Posterior vena cava (tissue), 2 donors: ENCODE measurements at regions not wholly inside any gene's neighbourhood (a gene's known extent, or its start where the extent isn't known, plus 50 kb on each side); places are given as distances from the start of the nearest gene placed in this dataset.
A peak's percentile ranks its signal among the peaks of the same experiment; 100 is the strongest.
"Not testable (repeated sequence)": the region's sequence is repeated elsewhere in the genome, so short reads cannot be mapped to it uniquely, and the experiment has no call there.

Experiments used
- DNase-seq: peaks from one replicate; pipeline ENCODE4 v3.0.0-alpha.2; 2020; ENCODE audit warnings: low spot score
- intact Hi-C, 2 donors: fragments of 100-400 bp; cut with DNase I; formaldehyde crosslinking; loops; one replicate each; pipeline versions ENCODE4 v1.14.1 to v1.14.2; 2022 to 2023
- donor health status: DM: yes; HTN: yes; CAD: no.
- donor health status: DM: yes; HTN: yes; CAD: no.

DNA sequence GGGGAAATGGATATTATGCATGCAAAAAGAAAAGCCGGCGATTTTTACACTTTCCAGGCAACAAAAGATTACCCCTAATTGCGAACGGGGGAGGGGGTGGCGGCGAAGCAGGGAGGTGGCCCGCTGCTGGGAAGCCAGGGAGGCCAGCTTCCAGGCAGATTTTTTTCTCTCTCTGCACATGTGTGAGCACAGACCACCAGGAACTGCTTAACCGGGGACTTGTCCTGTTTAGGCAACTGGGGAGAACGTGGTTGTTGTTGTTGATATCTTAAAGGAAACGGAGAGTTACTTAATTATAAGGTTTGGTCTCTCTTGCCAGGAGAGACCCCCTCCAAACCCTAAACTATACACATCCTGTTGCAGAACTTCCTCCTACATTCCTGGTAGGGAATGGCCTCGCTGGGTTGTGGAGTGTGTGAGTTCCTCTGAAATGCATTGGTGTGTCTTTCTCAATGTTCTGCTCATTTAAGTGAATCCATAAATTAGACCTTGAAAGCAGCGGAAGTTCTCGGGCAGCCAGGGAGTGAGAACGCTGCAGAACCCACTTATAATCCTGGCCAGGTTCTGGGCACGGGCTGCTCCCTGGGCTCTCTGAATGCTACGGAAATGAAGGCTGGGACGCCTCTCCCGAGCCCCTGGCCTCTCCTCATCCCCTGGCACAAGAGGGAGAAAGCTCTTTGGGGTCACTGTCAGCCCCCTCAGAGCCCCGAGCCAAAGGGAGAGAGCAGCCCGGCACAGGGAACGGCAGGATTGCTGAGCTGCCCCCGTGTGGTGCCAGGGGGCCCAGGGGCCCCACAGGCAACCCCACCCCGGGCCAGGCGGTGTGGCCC is 250.0 kb downstream of the FOXD2 start:
- no peak for DNase-seq
- intact Hi-C loops: loop anchor here in 1 of 2 donors (2.0 kb wide), 1 partner anchor 335 kb away; no protein-coding TSS in a partner anchor

- DNase-seq: no peak
- intact Hi-C loops: loop anchor here in 1 of 2 donors (2.0 kb wide), 1 partner anchor 336 kb away; no protein-coding TSS in a partner anchor
Measured at GRCh38 chr1:47688461-47689296, 250.8 kb downstream of the FOXD2 start.

- DNase-seq: no peak
- intact Hi-C loops: loop anchor here in 1 of 2 donors (2.0 kb wide), 1 partner anchor 337 kb away; no protein-coding TSS in a partner anchor
Measured at GRCh38 chr1:47689894-47690293, 252.1 kb downstream of the FOXD2 start.

- no peak for DNase-seq
- intact Hi-C loops: no loop called here
Measured at GRCh38 chr1:47690341-47691250, 252.8 kb downstream of the FOXD2 start.

DNA sequence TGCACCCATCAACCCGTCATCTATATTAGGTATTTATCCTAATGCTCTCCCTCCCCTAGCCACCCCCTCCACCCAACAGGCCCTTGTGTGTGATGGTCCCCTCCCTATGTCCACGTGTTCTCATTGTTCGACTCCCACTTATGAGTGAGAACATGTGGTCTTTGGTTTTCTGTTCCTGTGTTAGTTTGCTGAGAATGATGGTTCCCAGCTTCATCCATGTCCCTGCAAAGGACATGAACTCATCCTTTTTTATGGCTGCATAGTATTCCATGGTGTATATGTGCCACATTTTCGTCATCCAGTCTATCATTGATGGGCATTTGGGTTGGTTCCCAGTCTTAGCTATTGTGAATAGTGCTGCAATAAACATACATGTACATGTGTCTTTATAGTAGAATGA is 253.4 kb downstream of the FOXD2 start:
- DNase-seq, intact Hi-C loops: not testable (repeated sequence)

DNA sequence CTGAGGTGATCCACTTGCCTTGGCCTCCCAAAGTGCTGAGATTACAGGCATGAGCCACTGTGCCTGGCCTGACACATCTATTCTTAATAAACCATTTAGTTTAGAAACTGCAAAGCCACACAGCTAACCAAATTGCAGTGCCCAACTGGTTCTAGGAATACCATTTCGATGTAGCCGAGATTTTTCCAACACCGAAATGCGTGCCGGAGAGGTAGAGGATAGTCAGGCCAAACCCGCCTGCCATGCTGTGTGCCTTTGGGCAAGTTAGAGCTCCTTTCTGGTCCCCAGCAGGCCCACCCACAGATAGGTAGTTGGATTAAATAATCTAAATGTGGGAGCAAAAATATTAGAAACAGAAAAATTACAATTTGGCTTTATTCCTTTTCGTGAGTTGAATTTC is 254.4 kb downstream of the FOXD2 start:
- intact Hi-C loops: no loop called here
- no peak for DNase-seq

DNA sequence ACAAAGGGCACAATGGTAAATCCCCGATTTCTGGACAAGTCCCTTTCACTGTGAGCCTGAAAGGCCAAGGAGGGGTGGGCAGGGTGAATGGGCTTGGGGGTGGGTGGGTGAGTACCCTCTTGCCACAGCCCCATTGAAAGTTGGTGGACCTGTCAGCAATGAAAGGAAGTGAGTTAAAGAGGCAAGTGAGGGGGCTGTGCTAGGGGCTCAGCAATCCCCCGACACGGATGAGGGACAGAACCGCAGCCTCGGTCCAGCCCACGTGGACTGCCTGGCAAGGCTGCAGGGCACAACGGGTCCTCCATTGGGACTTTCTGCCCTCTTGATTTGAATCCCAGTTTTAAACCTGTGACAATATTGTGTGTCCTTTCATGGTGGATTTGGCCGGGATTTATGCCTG is 255.3 kb downstream of the FOXD2 start:
- DNase-seq: no peak
- intact Hi-C loops: no loop called here

DNA sequence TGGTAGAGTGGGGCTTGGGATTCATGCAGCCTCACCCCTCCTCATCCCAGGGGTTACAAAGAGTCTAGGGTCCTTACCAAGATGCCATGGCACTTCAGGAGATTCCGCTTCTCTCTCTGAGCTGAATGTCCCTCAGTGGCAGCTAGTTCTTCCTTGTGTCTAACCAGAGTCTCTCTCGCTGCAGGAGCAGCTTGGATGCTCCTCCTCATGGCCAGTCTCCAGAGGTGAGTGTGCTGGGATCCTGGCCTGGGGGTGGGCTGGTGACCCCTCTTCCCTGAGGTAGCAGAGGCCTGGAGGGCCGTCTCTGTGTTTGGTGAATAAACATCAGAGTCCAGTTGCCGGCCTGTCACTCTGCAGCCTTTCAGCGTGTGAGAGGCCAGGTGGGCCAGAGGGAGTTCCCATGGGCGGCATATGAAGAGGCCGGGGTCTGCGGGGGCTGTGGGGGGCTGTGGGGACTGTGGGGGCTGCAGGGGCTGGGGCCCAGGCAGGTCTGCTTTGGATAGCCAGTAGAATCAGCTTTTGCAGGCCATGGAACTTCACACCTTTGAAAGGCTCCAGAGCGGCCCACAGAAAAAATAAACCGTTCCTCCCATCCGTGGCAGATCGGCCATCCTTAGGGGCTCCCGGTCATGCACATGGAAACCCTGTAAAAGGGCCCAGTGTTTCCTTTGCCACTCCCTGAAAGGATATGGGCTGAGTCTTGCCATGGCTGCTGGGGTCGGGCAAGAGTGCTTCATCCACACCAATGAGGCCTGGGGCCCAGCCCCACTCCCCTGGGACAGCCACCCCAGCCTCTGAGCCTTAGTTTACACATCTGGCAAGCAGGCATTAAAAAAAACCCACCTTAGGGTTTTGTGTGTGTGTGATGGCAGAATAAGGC is 256.4 kb downstream of the FOXD2 start:
- intact Hi-C loops: no loop called here
- DNase-seq: peak; percentile 57

- no peak for DNase-seq
- intact Hi-C loops: no loop called here
Measured at GRCh38 chr1:47696404-47696736, 258.5 kb downstream of the FOXD2 start.

GRCh38 chr1:47696737-47697441 is 259.0 kb downstream of the FOXD2 start:
- intact Hi-C loops: no loop called here
- no peak for DNase-seq

GRCh38 chr1:47697616-47698335 is 259.9 kb downstream of the FOXD2 start:
- intact Hi-C loops: no loop called here
- no peak for DNase-seq

GRCh38 chr1:47699492-47700235 is 261.8 kb downstream of the FOXD2 start:
- intact Hi-C loops: loop anchor here in 1 of 2 donors (5.0 kb wide), 1 partner anchor 112 kb away; no protein-coding TSS in a partner anchor

GRCh38 chr1:47701283-47701682 is 263.4 kb downstream of the FOXD2 start:
- intact Hi-C loops: loop anchor here in 1 of 2 donors (5.0 kb wide), 1 partner anchor 114 kb away; no protein-coding TSS in a partner anchor
- peak; percentile 47 for DNase-seq

More at GRCh38 chr1:47699492-47700235, 261.8 kb downstream of the FOXD2 start:
- DNase-seq: peak; percentile 62

DNA sequence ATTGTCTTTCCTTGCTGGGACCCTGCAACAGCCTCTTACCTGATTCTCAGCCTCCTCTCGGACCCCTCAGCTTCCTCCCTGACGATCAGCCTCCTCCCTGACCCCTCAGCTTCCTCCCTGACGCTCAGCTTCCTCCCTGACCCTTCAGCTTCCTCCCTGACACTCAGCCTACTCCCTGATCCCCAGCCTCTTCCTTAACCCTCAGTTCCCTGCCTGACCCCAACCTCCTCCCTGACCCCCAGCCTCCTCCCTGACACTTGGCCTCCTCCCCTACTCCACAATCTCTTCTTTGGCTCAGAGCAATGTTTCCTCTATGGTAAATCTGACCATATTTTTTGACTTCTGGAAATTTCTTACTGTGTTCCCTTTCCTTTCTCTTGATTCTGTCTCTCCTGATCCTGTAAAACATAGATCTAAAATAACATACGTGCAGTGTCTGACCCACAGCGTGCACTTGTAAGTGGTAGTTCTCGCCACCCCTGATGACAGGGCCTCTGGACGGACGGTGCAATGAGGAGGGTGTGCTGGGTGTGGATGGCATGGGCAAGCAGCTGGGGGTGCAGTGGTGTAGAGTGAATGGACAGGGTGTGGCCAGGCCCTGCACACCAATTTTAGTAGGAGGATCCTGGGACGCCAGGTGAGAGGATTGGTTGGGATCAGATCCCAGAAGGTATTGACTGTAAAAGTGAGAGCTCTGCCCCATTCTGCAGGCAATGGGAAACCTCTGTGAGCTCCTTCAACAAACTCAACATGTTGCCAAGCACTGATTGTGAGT is 264.1 kb downstream of the FOXD2 start:
- intact Hi-C loops: loop anchor here (1.0 to 5.0 kb wide), 2 partner anchors 44 to 115 kb away; no protein-coding TSS in a partner anchor
- peak; percentile 69 for DNase-seq

DNA sequence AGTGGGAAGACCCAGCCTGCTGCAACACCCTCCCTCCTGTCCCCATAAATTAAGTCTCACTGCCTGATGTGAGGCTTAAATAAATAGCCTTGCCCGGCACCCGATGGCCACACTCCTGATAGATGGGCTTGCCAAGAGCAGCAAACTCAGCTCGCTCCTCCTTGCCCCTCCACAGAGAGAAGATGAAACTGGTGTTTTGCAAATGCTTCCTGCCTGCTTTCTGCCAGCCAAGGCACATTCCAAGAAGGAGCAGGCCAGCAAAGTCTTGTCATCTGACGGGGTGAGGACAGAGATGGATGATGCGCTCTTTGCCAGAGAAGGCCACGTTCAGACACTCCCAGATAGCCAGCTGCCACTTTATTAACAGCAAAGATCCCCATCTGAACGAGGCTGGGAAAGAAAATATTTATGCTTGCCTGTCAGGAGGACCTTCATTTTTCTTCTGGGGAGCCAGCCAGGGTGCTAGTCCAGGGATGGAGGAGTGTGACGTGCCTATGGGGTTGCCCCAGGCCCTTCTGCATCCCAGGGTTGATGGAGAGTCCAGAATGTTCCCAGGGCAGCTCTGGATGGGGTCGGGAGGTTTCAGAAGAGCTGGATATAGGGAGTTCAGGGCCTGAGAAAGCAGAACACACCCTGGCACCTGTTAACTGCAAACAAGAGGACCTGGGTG is 265.4 kb downstream of the FOXD2 start:
- intact Hi-C loops: loop anchor here in 1 of 2 donors (5.0 kb wide), 1 partner anchor 116 kb away; no protein-coding TSS in a partner anchor
- peak; percentile 77 for DNase-seq
